ENCODE measurements at regions not wholly inside any gene's neighbourhood (a gene's known extent, or its start where the extent isn't known, plus 50 kb on each side); places are given as distances from the start of the nearest gene placed in this dataset.

- H3K27ac ChIP-seq (ENCODE audit: low read depth, low read length, poor library complexity, severe bottlenecking), result no peak overlapping the region
- no peaks in the 10 kb centered on the region for H3K9me3 ChIP-seq (ENCODE audit: low read length)
- H3K36me3 ChIP-seq (ENCODE audit: insufficient read depth, low read length), result no peaks in the 10 kb centered on the region
- no peaks in the 10 kb centered on the region for H3K79me2 ChIP-seq (ENCODE audit: insufficient read depth, low read length)
- TF ChIP-seq CTCF (IDR thresholded peaks at IDR 0.05; ENCODE audit: low read length), result no peak
- no peak for TF ChIP-seq EZH2 (IDR thresholded peaks at IDR 0.05; ENCODE audit: borderline replicate concordance, low read length)
- no peaks in the 10 kb centered on the region for H3K27me3 ChIP-seq (ENCODE audit: insufficient read depth, low read length)
- no peaks in the 10 kb centered on the region for H3F3A ChIP-seq (ENCODE audit: insufficient read depth, low read length)
- no peak overlapping the region for H3K4me2 ChIP-seq (ENCODE audit: low read length)
- no peak overlapping the region for H2AFZ ChIP-seq (ENCODE audit: low read length)
- no peaks in the 10 kb centered on the region for H3K4me1 ChIP-seq (ENCODE audit: insufficient read depth, low read length, severe bottlenecking)
- no peaks in the 10 kb centered on the region for H3K9me2 ChIP-seq (ENCODE audit: low read depth, low read length)
- H4K20me1 ChIP-seq (ENCODE audit: insufficient read depth, low read length), result no peaks in the 10 kb centered on the region
- no peak overlapping the region for H3K9ac ChIP-seq (ENCODE audit: low read length)
- H3K4me3 ChIP-seq (ENCODE audit: low read depth, low read length, poor library complexity, severe bottlenecking), result no peak overlapping the region
These were observed 116.2 kb upstream of the ARID2 start for GRCh38 chr12:45613296-45613695.

GRCh38 chr12:45613855-45614254, 115.7 kb upstream of the ARID2 start:
- Histone ChIP-seq H3K9me2 (ENCODE audit: low read depth, low read length) (no peaks in the 10 kb centered on the region), H3K4me3 (ENCODE audit: low read depth, low read length, poor library complexity, severe bottlenecking) (no peak overlapping the region), H3K27me3 (ENCODE audit: insufficient read depth, low read length) (no peaks in the 10 kb centered on the region), H3K79me2 (ENCODE audit: insufficient read depth, low read length) (no peaks in the 10 kb centered on the region), H3K9ac (ENCODE audit: low read length) (no peak overlapping the region), H4K20me1 (ENCODE audit: insufficient read depth, low read length) (no peaks in the 10 kb centered on the region), H3K4me1 (ENCODE audit: insufficient read depth, low read length, severe bottlenecking) (no peaks in the 10 kb centered on the region), H3K9me3 (ENCODE audit: low read length) (no peaks in the 10 kb centered on the region), H3K27ac (ENCODE audit: low read depth, low read length, poor library complexity, severe bottlenecking) (no peak overlapping the region), H3K4me2 (ENCODE audit: low read length) (no peak overlapping the region), H3K36me3 (ENCODE audit: insufficient read depth, low read length) (no peaks in the 10 kb centered on the region), H2AFZ (ENCODE audit: low read length) (no peak overlapping the region), H3F3A (ENCODE audit: insufficient read depth, low read length) (no peaks in the 10 kb centered on the region)
- TF ChIP-seq CTCF (IDR thresholded peaks at IDR 0.05; ENCODE audit: low read length) (no peak), EZH2 (IDR thresholded peaks at IDR 0.05; ENCODE audit: borderline replicate concordance, low read length) (no peak)

DNA sequence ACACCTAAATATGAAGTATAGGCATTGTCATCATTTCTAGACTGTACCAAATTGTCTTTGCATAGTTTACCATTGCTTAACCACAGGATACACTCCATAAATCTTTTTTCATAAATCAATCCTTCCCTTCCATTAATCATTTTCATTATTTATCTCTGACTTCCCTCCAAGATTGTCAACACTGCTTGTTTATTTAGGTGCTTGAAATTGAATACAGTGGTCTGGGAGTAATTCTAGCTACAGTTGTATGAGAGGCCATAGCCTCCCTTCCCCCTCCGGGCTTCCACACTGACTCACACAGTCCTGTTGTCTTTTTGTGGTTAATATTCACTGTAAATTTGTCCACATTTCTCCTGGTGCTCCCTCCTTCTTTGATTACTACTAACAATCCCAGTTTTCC, 114.2 kb upstream of the ARID2 start:
- no peaks in the 10 kb centered on the region for H4K20me1 ChIP-seq (ENCODE audit: insufficient read depth, low read length)
- H2AFZ ChIP-seq (ENCODE audit: low read length), result no peak overlapping the region
- no peak overlapping the region for H3K4me3 ChIP-seq (ENCODE audit: low read depth, low read length, poor library complexity, severe bottlenecking)
- no peaks in the 10 kb centered on the region for H3K9me2 ChIP-seq (ENCODE audit: low read depth, low read length)
- H3K79me2 ChIP-seq (ENCODE audit: insufficient read depth, low read length), result no peaks in the 10 kb centered on the region
- H3K4me2 ChIP-seq (ENCODE audit: low read length), result no peak overlapping the region
- no peaks in the 10 kb centered on the region for H3K9me3 ChIP-seq (ENCODE audit: low read length)
- H3F3A ChIP-seq (ENCODE audit: insufficient read depth, low read length), result no peaks in the 10 kb centered on the region
- H3K36me3 ChIP-seq (ENCODE audit: insufficient read depth, low read length), result no peaks in the 10 kb centered on the region
- H3K9ac ChIP-seq (ENCODE audit: low read length), result no peak overlapping the region
- no peak overlapping the region for H3K27ac ChIP-seq (ENCODE audit: low read depth, low read length, poor library complexity, severe bottlenecking)
- H3K27me3 ChIP-seq (ENCODE audit: insufficient read depth, low read length), result no peaks in the 10 kb centered on the region
- TF ChIP-seq EZH2 (IDR thresholded peaks at IDR 0.05; ENCODE audit: borderline replicate concordance, low read length) (no peak), CTCF (IDR thresholded peaks at IDR 0.05; ENCODE audit: low read length) (no peak)
- no peaks in the 10 kb centered on the region for H3K4me1 ChIP-seq (ENCODE audit: insufficient read depth, low read length, severe bottlenecking)
